ENCODE measurements at regions not wholly inside any gene's neighbourhood (a gene's known extent, or its start where the extent isn't known, plus 50 kb on each side); places are given as distances from the start of the nearest gene placed in this dataset.
A peak's percentile ranks its signal among the peaks of the same experiment; 100 is the strongest.

DNA sequence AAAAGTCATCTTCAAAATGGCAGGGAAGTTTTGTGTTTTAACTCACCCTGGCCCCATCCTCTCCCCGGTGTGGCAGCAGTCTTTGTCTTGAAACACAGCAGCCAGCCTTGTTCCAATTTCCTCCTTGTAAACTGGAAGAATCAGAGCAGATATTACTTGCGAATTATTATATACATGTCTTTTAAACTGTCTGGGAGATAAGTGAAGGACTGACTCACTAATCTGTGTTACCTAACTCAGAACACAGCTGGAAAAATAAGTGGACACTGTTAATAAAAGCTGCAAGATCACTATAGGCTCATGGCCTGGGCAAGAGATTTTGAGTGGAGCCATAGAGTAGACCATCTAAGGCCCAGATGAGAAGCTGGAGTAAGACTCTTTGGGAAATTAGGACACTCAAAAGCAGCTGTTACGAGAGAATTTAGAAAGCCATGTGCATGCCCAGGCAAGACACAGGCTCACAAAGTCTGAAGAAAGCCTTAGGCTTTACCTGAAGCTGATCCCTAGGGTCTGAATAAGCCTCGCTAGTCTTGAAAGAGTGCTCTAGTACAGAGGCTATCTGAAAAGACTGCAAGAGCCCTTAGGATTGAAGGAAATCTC, 233.0 kb upstream of the RAB4A start:
- Histone ChIP-seq H3K9me3 (ENCODE audit: low read depth) (no peaks in the 10 kb centered on the region), H3K27me3 (no peaks in the 10 kb centered on the region), H3K36me3 (replicated peaks; ENCODE audit: insufficient read depth, low read depth) (no peaks in the 10 kb centered on the region), H4K20me1 (ENCODE audit: insufficient read depth, poor library complexity, severe bottlenecking) (no peaks in the 10 kb centered on the region), H3K79me2 (no peaks in the 10 kb centered on the region), H3K4me2 (no peak overlapping the region), H2AFZ (no peak overlapping the region), H3K4me1 (ENCODE audit: insufficient read depth) (peaks cover 9% of the 10 kb centered on the region), H3K9me2 (replicated peaks; ENCODE audit: insufficient read depth) (no peaks in the 10 kb centered on the region), H3K27ac (peak overlapping the region; percentile 5), H3K4me3 (no peak overlapping the region)
- DNase-seq (ENCODE audit: low spot score), result no peak
- 75% methylated on average over 4 of the region's 4 CpGs for WGBS (ENCODE audit: low lambda C conversion rate, missing lambda C conversion rate)
- no peak for TF ChIP-seq EZH2 (IDR thresholded peaks at IDR 0.05; ENCODE audit: borderline replicate concordance)
- TF ChIP-seq, protein P1, sequence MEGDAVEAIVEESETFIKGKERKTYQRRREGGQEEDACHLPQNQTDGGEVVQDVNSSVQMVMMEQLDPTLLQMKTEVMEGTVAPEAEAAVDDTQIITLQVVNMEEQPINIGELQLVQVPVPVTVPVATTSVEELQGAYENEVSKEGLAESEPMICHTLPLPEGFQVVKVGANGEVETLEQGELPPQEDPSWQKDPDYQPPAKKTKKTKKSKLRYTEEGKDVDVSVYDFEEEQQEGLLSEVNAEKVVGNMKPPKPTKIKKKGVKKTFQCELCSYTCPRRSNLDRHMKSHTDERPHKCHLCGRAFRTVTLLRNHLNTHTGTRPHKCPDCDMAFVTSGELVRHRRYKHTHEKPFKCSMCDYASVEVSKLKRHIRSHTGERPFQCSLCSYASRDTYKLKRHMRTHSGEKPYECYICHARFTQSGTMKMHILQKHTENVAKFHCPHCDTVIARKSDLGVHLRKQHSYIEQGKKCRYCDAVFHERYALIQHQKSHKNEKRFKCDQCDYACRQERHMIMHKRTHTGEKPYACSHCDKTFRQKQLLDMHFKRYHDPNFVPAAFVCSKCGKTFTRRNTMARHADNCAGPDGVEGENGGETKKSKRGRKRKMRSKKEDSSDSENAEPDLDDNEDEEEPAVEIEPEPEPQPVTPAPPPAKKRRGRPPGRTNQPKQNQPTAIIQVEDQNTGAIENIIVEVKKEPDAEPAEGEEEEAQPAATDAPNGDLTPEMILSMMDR (IDR thresholded peaks at IDR 0.05; ENCODE audit: poor library complexity), result no peak
- no peak for TF ChIP-seq EZH2phosphoT487 (IDR thresholded peaks at IDR 0.05; ENCODE audit: low read depth, severe bottlenecking, unreplicated experiment)

DNA sequence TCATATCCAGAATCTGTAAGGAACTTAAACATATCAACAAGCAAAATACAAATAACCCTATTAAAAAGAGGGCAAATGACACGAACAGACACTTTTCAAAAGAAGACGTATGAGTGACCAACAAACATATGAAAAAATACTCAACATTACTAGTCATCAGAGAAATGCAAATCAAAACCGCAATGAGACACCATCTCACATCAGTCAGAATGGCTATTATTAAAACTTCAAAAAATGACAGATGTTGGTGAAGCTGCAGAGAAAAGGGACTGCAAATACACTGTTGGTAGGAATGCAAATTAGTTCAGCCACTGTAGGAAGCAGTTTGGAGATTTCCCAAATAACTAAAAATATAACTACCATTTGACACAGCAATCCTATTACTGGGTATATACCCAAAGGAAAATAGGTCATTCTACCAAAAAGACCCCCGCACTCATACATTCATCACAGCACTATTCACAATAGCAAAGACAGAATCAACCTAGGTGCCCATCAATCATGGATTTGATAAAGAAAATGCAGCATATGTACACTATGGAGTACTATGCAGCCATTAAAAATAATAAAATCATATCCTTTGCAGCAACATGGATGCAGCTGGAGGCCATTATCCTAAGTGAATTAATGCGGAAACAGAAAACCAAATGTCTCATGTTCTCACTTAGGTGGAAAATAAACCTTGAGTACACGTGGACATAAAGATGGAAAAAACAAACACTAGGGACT, 230.1 kb upstream of the RAB4A start:
- no peak for DNase-seq (ENCODE audit: low spot score)
- Histone ChIP-seq H3K9me3 (ENCODE audit: low read depth) (no peaks in the 10 kb centered on the region), H3K36me3 (replicated peaks; ENCODE audit: insufficient read depth, low read depth) (no peaks in the 10 kb centered on the region), H3K27ac (no peak overlapping the region), H2AFZ (no peak overlapping the region), H3K4me3 (no peak overlapping the region), H3K27me3 (no peaks in the 10 kb centered on the region), H4K20me1 (ENCODE audit: insufficient read depth, poor library complexity, severe bottlenecking) (no peaks in the 10 kb centered on the region), H3K9me2 (replicated peaks; ENCODE audit: insufficient read depth) (no peaks in the 10 kb centered on the region), H3K79me2 (no peaks in the 10 kb centered on the region), H3K4me1 (ENCODE audit: insufficient read depth) (peaks cover 9% of the 10 kb centered on the region), H3K4me2 (no peak overlapping the region)
- 95% methylated on average over 6 of the region's 6 CpGs for WGBS (ENCODE audit: low lambda C conversion rate, missing lambda C conversion rate)
- TF ChIP-seq EZH2phosphoT487 (IDR thresholded peaks at IDR 0.05; ENCODE audit: low read depth, severe bottlenecking, unreplicated experiment), result no peak
- TF ChIP-seq, protein P1 (IDR thresholded peaks at IDR 0.05; ENCODE audit: poor library complexity), result no peak
- TF ChIP-seq EZH2 (IDR thresholded peaks at IDR 0.05; ENCODE audit: borderline replicate concordance), result no peak

DNA sequence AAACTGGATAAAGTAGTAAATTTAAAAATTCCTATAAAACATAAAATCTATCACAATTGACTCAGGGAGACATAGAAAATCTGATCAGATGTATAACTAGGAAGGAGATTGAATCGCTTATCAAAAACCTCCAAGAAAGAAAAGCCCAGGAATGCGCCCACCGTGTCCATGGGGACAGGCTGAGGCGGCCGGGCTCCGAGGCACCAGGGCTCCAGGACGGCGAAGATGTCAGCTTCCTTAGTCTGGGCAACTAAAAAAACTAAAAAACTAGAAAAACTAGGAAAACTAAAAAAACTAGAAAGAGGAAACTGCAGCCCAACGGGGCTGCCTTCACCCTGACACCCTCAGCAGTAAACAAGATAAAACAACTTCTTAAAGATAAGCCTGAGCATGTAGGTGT, 229.0 kb upstream of the RAB4A start:
- Histone ChIP-seq H3K79me2 (no peaks in the 10 kb centered on the region), H3K36me3 (replicated peaks; ENCODE audit: insufficient read depth, low read depth) (no peaks in the 10 kb centered on the region), H3K4me3 (no peak overlapping the region), H3K27me3 (no peaks in the 10 kb centered on the region), H3K9me3 (ENCODE audit: low read depth) (no peaks in the 10 kb centered on the region), H3K4me1 (ENCODE audit: insufficient read depth) (peaks cover 9% of the 10 kb centered on the region), H4K20me1 (ENCODE audit: insufficient read depth, poor library complexity, severe bottlenecking) (no peaks in the 10 kb centered on the region), H3K9me2 (replicated peaks; ENCODE audit: insufficient read depth) (no peaks in the 10 kb centered on the region), H3K4me2 (no peak overlapping the region), H3K27ac (no peak overlapping the region), H2AFZ (no peak overlapping the region)
- TF ChIP-seq EZH2phosphoT487 (IDR thresholded peaks at IDR 0.05; ENCODE audit: low read depth, severe bottlenecking, unreplicated experiment), result no peak
- TF ChIP-seq, protein P1 (IDR thresholded peaks at IDR 0.05; ENCODE audit: poor library complexity), result no peak
- no peak for TF ChIP-seq EZH2 (IDR thresholded peaks at IDR 0.05; ENCODE audit: borderline replicate concordance)
- DNase-seq (ENCODE audit: low spot score), result no peak
- WGBS (ENCODE audit: low lambda C conversion rate, missing lambda C conversion rate), result 75% methylated on average over 9 of the region's 9 CpGs

Measured in hepatocyte (in vitro differentiated cells).